SKM-1 treated with dmso at 0.1 percent for 144 hours (cell line): ENCODE measurements at regions not wholly inside any gene's neighbourhood (a gene's known extent, or its start where the extent isn't known, plus 50 kb on each side); places are given as distances from the start of the nearest gene placed in this dataset.

Experiments used
- DNase-seq: peaks from one replicate; lab custom pipeline; 2025; ENCODE audit not compliant: unreplicated experiment; lab: John Stamatoyannopoulos, UW

GRCh38 chr1:22374001-22374400, 77.7 kb upstream of the ZBTB40 start:
- no peak for DNase-seq

- DNase-seq: no peak
Measured at GRCh38 chr1:22375601-22376000, 76.0 kb upstream of the ZBTB40 start.

GRCh38 chr1:22376001-22376400, 75.7 kb upstream of the ZBTB40 start:
- DNase-seq: no peak

- no peak for DNase-seq
Measured at GRCh38 chr1:22376546-22376945, 75.1 kb upstream of the ZBTB40 start.

GRCh38 chr1:22376976-22377375, 74.7 kb upstream of the ZBTB40 start:
- DNase-seq: no peak

- DNase-seq: no peak
Measured at GRCh38 chr1:22379566-22379965, 72.1 kb upstream of the ZBTB40 start.

GRCh38 chr1:22380024-22380785, 71.4 kb upstream of the ZBTB40 start:
- DNase-seq: no peak

- DNase-seq: no peak
Measured at GRCh38 chr1:22383526-22384294, 67.9 kb upstream of the ZBTB40 start.

- DNase-seq: no peak
Measured at GRCh38 chr1:22385537-22385936, 66.1 kb upstream of the ZBTB40 start.

- DNase-seq: no peak
Measured at GRCh38 chr1:22386774-22387173, 64.9 kb upstream of the ZBTB40 start.

- DNase-seq: no peak
Measured at GRCh38 chr1:22387919-22388580, 63.6 kb upstream of the ZBTB40 start.

- no peak for DNase-seq
Measured at GRCh38 chr1:22388671-22389450, 62.8 kb upstream of the ZBTB40 start.

- DNase-seq: no peak
Measured at GRCh38 chr1:22393587-22393986, 58.1 kb upstream of the ZBTB40 start.

- no peak for DNase-seq
Measured at GRCh38 chr1:22398656-22399420, 52.8 kb upstream of the ZBTB40 start.

GRCh38 chr1:22399421-22400091, 52.1 kb upstream of the ZBTB40 start:
- no peak for DNase-seq
